Prostate gland (tissue), 2 donors: ENCODE measurements at regions not wholly inside any gene's neighbourhood (a gene's known extent, or its start where the extent isn't known, plus 50 kb on each side); places are given as distances from the start of the nearest gene placed in this dataset.

Experiments used
- DNase-seq: peaks from one replicate; pipeline ENCODE4 v3.0.0-alpha.2; 2019; ENCODE audit warnings: low spot score
- H3K27ac ChIP-seq, 2 donors: fragments of 200-600 bp; sonication (generic); 2 replicates each; pipeline ENCODE4 v1.5.1; 2017 to 2019
- H3K27me3 ChIP-seq: fragments of 200-600 bp; sonication (generic); replicated peaks from 2 replicates; pipeline ENCODE4 v1.5.1; 2019; ENCODE audit not compliant: insufficient read depth
- H3K36me3 ChIP-seq, 2 donors: fragments of 200-600 bp; sonication (generic); 1 replicate in 1 of 2; 2 replicates in 1 of 2; pipeline versions ENCODE4 v1.5.1 to v1.8.1; 2017 to 2019
- H3K4me1 ChIP-seq: fragments of 200-600 bp; sonication (generic); replicated peaks from 2 replicates; pipeline ENCODE4 v1.5.1; 2019
- H3K4me3 ChIP-seq, 2 donors: fragments of 200-600 bp; sonication (generic); 2 replicates each; pipeline ENCODE4 v1.5.1; 2017 to 2019
- H3K9me3 ChIP-seq: fragments of 200-600 bp; sonication (generic); 2 replicates; pipeline ENCODE4 v1.5.1; 2017
- POLR2A ChIP-seq: fragments of 450-650 bp; IDR thresholded peaks from one replicate; pipeline ENCODE4 v1.6.1; 2016; ENCODE audit warnings: antibody characterized with exemption, mild to moderate bottlenecking
- POLR2AphosphoS5 ChIP-seq: sonication (generic); formaldehyde crosslinking; IDR thresholded peaks from one replicate; pipeline ENCODE4 v1.6.1; 2017; ENCODE audit warnings: antibody characterized with exemption
- WGBS: methylation state at CpG from one replicate; pipeline ENCODE4 v1.1.5; 2018; 5-methylcytosine and 5-hydroxymethylcytosine counted together
- intact Hi-C: fragments of 100-400 bp; cut with DNase I; formaldehyde crosslinking; loops from one replicate; pipeline ENCODE4 v1.14.2; 2022
- TF ChIP-seq, protein P1 (sequence below), 4 experiments: fragments of 200-600 bp in 2 of 4; fragments of 450-650 bp in 2 of 4; sonication (generic) in 2 of 4; IDR thresholded peaks; 1 replicate in 3 of 4; 2 replicates in 1 of 4; pipeline ENCODE4 v1.5.1; 2016 to 2019; ENCODE audit warnings: antibody characterized with exemption in 4 of 4, mild to moderate bottlenecking in 2 of 4, moderate library complexity in 2 of 4

GRCh38 chr5:40413743-40414142 lies 266.0 kb upstream of the PTGER4 start:
- WGBS: 86% methylated on average over 4 of the region's 4 CpGs
- no peak overlapping the region for H3K4me3 ChIP-seq
- no peaks in the 10 kb centered on the region for H3K4me1 ChIP-seq
- DNase-seq: no peak
- no peaks in the 10 kb centered on the region for H3K36me3 ChIP-seq
- H3K9me3 ChIP-seq: no peaks in the 10 kb centered on the region
- TF ChIP-seq POLR2AphosphoS5 (no peak), POLR2A (no peak)
- TF ChIP-seq, protein P1, sequence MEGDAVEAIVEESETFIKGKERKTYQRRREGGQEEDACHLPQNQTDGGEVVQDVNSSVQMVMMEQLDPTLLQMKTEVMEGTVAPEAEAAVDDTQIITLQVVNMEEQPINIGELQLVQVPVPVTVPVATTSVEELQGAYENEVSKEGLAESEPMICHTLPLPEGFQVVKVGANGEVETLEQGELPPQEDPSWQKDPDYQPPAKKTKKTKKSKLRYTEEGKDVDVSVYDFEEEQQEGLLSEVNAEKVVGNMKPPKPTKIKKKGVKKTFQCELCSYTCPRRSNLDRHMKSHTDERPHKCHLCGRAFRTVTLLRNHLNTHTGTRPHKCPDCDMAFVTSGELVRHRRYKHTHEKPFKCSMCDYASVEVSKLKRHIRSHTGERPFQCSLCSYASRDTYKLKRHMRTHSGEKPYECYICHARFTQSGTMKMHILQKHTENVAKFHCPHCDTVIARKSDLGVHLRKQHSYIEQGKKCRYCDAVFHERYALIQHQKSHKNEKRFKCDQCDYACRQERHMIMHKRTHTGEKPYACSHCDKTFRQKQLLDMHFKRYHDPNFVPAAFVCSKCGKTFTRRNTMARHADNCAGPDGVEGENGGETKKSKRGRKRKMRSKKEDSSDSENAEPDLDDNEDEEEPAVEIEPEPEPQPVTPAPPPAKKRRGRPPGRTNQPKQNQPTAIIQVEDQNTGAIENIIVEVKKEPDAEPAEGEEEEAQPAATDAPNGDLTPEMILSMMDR (IDR thresholded peaks at IDR 0.05): no peak
- no peak overlapping the region for H3K27ac ChIP-seq
- intact Hi-C loops: no loop called here
- no peaks in the 10 kb centered on the region for H3K27me3 ChIP-seq

DNA sequence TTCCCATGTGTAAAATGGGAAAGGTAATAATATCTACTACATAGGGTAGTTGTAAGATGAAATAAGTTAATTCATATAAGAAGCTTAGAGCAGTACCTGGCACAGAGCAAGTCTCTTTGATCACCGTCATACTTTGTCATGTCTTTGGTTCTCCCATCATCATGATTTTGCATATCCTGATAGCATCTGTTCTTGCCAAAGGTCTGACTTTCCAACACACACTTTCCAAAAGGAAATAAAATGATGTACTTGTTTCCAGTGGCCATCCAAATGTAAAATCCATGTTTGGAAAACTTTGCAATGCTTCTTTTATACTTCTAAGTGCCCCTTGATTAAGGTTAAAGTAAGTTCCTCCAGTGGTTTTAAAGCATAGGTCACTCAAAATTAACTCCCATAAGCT lies 266.9 kb upstream of the PTGER4 start:
- Histone ChIP-seq H3K36me3 (no peaks in the 10 kb centered on the region), H3K4me1 (no peaks in the 10 kb centered on the region), H3K4me3 (no peak overlapping the region), H3K27me3 (no peaks in the 10 kb centered on the region), H3K9me3 (no peaks in the 10 kb centered on the region), H3K27ac (no peak overlapping the region)
- TF ChIP-seq POLR2A (no peak), POLR2AphosphoS5 (no peak)
- TF ChIP-seq, protein P1 (IDR thresholded peaks at IDR 0.05): no peak
- 73% methylated on average over 1 of the region's 1 CpG for WGBS
- DNase-seq: no peak
- intact Hi-C loops: no loop called here

DNA sequence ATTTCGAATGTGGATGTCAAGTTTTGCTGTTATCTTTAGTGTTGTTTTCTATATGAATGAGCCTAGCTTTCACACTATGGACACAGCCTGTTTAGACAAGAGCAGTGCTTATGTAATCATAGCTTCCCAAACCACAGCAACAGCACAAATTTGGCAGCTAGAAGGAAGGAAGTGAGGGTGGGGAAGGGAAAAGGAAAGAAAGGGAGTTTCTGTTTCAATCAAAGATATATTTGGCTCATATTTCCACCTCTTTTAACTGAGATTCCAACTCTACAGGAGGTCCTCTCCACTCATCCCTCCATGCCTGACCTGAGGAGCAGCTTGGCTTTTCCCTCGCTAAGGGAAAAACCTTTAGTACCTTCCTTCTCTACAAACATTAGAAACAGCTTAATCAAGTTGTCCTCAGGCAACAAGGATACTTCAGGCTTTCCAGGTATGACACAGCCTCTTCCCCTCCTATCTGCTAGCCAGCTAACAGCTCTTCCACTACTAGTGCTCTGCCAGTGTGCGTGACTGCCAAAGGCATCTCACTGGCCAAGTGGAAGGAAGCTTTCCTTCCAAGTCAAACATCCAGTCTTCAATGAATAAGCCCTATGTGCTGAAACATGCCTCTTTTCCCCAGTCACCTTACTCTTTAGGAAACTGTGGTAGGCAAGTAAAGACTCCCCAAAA lies 268.6 kb upstream of the PTGER4 start:
- intact Hi-C loops: no loop called here
- WGBS: 47% methylated on average over 3 of the region's 3 CpGs
- Histone ChIP-seq H3K9me3 (no peaks in the 10 kb centered on the region), H3K4me3 (no peak overlapping the region), H3K4me1 (no peaks in the 10 kb centered on the region), H3K27ac (peak overlapping the region in 1 of 2 donors; percentile 35), H3K36me3 (no peaks in the 10 kb centered on the region), H3K27me3 (no peaks in the 10 kb centered on the region)
- TF ChIP-seq POLR2AphosphoS5: peak; percentile 70
- TF ChIP-seq, protein P1 (IDR thresholded peaks at IDR 0.05): no peak
- peak; percentile 54 for DNase-seq

- H3K27me3 ChIP-seq: no peaks in the 10 kb centered on the region
- no peak for DNase-seq
- peak overlapping the region in 1 of 2 donors; percentile 35 for H3K27ac ChIP-seq
- intact Hi-C loops: no loop called here
- H3K9me3 ChIP-seq: no peaks in the 10 kb centered on the region
- H3K36me3 ChIP-seq: no peaks in the 10 kb centered on the region
- TF ChIP-seq POLR2A (no peak), POLR2AphosphoS5 (no peak)
- TF ChIP-seq, protein P1 (IDR thresholded peaks at IDR 0.05): no peak
- 68% methylated on average over 9 of the region's 9 CpGs for WGBS
- no peaks in the 10 kb centered on the region for H3K4me1 ChIP-seq
- H3K4me3 ChIP-seq: no peak overlapping the region
Measured at GRCh38 chr5:40410231-40410861, 269.4 kb upstream of the PTGER4 start.

DNA sequence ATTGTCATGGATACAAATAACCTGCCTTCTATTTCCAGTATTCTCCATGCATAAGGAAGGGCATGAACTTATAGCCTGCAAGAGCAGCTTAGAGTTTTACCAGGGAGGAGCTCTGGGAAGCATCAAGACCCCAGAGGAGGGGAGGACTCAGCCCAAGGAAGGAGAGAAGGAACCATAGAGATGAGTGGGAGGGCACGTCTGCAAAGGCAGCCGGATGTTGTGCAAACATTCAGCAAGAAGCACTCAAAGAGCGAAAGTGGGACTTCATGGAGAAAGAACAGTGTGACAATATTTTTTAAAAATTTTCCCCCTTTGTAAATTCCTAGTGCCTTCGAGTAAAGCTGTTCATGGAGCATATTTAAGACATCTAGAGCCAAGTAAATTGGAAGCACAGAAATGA lies 270.1 kb upstream of the PTGER4 start:
- intact Hi-C loops: no loop called here
- TF ChIP-seq, protein P1 (IDR thresholded peaks at IDR 0.05): no peak
- TF ChIP-seq POLR2AphosphoS5 (no peak), POLR2A (no peak)
- Histone ChIP-seq H3K4me3 (no peak overlapping the region), H3K36me3 (no peaks in the 10 kb centered on the region), H3K27ac (no peak overlapping the region), H3K27me3 (no peaks in the 10 kb centered on the region), H3K9me3 (no peaks in the 10 kb centered on the region), H3K4me1 (no peaks in the 10 kb centered on the region)
- 74% methylated on average over 4 of the region's 4 CpGs for WGBS
- no peak for DNase-seq
